Epidermal melanocyte (primary cell): ENCODE measurements at regions not wholly inside any gene's neighbourhood (a gene's known extent, or its start where the extent isn't known, plus 50 kb on each side); places are given as distances from the start of the nearest gene placed in this dataset.
"Not testable (repeated sequence)": the region's sequence is repeated elsewhere in the genome, so short reads cannot be mapped to it uniquely, and the experiment has no call there.

Experiments
- DNase-seq: peaks from one replicate; pipeline ENCODE4 v3.0.0; 2011; ENCODE audit warnings: low spot score; ENCODE audit not compliant: insufficient read length

GRCh38 chr11:71721840-71722239 lies 111.2 kb upstream of the DEFB108B start:
- DNase-seq = not testable (repeated sequence)

GRCh38 chr11:71723991-71724390 lies 109.0 kb upstream of the DEFB108B start:
- not testable (repeated sequence) for DNase-seq

DNA sequence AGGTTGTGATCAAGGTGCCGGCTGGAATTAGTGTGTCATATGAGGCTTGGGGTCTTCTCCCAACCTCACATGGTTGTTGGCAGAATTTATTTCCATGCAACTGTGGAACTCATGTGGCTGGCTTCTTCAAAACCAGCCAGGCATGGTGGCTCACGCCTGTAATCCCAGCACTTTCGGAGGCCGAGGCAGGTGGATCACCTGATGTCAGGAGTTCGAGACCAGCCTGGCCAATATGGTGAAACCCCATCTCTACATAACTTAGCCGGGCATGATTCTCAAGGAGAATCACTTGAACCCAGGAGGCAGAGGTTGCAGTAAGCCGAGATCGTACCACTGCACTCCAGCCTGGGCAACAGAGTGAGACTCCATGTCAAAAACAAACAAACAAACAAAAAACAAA lies 102.3 kb upstream of the DEFB108B start:
- not testable (repeated sequence) for DNase-seq

GRCh38 chr11:71734368-71734767 lies 98.6 kb upstream of the DEFB108B start:
- not testable (repeated sequence) for DNase-seq

DNA sequence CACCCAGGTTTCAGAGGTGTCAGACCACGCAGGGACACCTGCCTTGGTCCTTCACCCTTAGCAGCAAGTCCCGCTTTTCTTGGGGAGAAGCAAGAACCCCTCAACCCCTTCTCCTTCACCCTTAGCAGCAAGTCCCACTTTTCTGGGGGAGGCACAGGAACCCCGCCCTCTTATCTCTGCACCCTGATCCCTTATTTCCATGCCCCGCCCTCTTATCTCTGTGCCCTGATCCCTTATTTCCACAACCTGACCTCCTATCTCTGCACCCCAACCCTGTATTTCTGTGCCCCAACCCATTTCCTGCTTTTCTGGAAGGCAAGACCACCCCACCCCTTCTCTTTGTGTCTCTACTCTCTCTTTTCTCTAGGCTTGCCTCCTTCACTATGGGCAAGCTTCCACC lies 94.7 kb upstream of the DEFB108B start:
- not testable (repeated sequence) for DNase-seq

DNA sequence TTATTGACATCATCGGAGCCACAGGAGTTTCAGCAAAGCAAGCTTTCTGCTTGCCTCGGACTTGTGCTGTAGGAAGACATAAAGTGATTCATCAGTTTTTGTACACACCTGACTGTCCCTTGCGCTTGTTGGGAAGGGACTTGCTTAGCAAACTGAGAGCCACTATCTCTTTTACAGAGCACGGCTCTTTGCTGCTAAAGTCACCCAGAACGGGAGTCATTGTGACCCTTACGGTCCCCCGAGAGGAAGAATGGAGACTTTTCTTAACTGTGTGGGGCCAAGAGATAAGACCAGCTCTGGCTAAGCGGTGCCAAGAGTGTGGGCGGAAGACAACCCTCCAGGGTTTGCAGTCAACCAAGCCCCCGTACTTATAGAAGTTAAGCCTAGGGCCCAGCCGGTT lies 89.6 kb upstream of the DEFB108B start:
- DNase-seq = not testable (repeated sequence)

- DNase-seq = not testable (repeated sequence)
Measured at GRCh38 chr11:71745656-71746055, 87.3 kb upstream of the DEFB108B start.

DNA sequence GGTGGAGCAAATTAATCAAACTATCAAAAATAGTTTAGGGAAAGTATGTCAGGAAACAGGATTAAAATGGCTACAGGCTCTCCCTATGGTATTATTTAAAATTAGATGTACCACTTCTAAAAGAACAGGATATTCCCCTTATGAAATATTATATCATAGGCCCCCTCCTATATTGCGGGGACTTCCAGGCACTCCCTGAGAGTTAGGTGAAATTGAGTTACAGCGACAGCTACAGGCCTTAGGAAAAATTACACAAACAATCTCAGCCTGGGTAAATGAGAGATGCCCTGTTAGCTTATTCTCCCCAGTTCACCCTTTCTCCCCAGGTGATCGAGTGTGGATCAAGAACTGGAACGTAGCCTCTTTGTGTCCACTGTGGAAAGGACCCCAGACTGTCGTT lies 86.7 kb upstream of the DEFB108B start:
- DNase-seq = not testable (repeated sequence)

GRCh38 chr11:71748965-71749620 lies 83.9 kb upstream of the DEFB108B start:
- not testable (repeated sequence) for DNase-seq

DNA sequence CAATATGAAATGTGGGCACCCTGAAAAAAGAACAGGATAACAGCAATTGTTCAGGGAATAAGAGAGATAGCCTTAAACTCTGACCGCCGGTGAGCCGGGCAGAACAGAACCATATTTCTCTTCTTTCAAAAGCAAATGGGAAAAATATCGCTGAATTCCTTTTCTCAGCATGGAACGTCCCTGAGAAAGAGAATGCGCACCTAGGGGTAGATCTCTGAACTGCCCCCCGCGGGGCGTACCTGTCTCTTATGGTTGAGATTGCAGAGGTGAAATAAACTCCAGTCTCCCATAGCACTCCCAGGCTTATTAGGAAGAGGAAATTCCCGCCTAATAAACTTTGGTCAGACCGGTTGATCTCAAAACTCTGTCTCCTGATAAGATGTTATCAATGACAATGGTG lies 82.1 kb upstream of the DEFB108B start:
- not testable (repeated sequence) for DNase-seq

DNA sequence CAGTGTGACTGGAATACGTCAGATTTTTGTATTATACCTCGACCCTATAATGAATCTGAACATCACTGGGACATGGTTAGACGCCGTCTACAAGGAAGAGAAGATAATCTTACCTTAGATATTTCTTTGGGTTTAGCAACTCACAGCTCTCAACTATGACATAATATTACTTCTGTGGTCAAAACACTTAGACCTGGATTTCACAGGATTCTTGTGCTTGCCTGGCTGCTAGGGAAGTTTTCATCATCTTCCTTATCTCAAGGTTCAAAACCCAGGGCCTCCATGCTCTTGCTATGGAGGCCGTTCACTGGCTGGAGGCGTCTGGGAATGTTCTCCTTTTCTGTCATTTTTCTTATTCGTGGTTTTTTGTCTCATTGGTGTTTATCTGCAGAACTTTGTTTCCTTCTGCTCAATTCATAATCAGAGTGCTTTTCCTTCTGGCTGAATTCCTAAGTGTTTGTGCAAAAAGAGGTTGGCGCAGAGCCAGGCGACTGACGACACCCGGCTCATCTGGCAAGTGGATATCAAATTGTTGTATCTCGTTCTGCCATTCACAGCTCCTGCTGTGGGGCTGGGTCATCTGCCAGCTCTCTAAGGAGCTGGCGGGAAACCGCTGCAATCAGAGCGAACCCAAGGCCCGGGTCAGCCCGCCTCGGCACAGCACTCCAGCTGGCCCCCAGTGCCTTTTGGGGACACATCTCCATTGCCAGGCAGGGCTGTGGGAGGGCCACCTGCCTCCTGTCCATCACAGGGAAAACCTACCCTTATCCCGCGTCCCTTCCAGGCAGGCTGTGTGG lies 68.1 kb upstream of the DEFB108B start:
- DNase-seq = not testable (repeated sequence)

DNA sequence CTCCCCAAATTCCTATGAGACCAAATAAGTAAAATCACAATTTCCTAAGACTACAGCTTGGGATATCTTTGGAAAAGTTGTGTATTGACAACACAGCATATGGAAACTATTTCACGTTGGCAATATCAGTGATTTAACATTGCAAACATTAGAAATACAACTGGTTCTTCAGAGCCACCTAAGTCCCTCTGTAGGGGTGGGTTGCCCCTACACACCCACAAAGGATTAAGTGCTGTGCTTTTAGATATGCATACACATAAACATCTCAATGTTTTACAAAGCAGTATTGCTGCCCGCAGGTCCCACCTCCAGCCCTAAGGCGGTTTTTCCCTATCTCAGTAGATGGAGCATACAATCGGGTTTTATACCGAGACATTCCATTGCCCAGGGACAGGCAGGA lies 66.0 kb upstream of the DEFB108B start:
- DNase-seq = not testable (repeated sequence)

GRCh38 chr11:71772193-71772592 lies 60.8 kb upstream of the DEFB108B start:
- DNase-seq = not testable (repeated sequence)

- DNase-seq = no peak
Measured at GRCh38 chr11:71774603-71775222, 58.3 kb upstream of the DEFB108B start.

DNA sequence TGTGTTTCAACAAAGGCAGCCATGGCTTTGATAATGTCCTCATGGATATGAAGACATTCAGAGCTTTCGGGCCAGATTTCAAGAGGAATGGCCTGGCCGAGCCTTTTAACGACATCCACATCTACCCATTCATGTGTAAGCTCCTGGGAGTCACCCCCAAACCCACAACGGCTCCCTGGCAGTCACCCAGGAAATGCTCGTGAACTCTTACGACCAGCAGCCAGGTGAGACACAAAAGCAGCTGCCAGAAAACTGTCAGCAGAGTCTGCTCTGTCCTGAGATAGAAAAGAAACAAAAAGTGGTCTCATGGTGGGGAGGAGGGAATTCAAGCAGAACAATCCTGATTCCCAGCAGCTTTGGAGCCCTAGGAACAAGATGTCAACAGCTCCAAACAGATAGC lies 52.9 kb upstream of the DEFB108B start:
- not testable (repeated sequence) for DNase-seq

DNA sequence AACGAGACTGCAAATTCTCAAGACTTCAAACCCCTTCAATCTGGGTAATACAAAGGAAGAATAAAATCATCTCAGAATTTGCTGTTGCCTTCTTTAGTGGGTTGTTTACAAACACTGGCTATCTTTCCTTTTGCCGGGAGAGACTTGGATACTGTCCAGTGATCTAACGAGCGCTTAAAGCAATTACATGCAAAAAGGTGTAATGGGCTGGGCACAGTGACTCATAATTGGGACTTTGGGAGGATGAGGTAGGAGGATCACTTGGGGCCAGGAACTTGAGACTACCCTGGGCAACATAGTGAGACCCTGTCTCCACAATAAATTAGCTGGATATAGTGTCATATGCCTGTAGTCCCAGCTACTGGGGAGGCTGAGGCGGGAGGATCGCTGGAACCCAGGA lies 52.2 kb upstream of the DEFB108B start:
- DNase-seq = not testable (repeated sequence)

GRCh38 chr11:71781491-71781890 lies 51.5 kb upstream of the DEFB108B start:
- not testable (repeated sequence) for DNase-seq

GRCh38 chr11:71782229-71782861 lies 50.7 kb upstream of the DEFB108B start:
- not testable (repeated sequence) for DNase-seq

GRCh38 chr11:71783191-71783590 lies 49.8 kb upstream of the DEFB108B start:
- DNase-seq = not testable (repeated sequence)
